GM23248 (cell line): ENCODE measurements at regions not wholly inside any gene's neighbourhood (a gene's known extent, or its start where the extent isn't known, plus 50 kb on each side); places are given as distances from the start of the nearest gene placed in this dataset.

Experiments used
- EZH2 ChIP-seq: fragments of 200-600 bp; sonication (generic); IDR thresholded peaks from 2 replicates; pipeline ENCODE4 v1.6.1; 2018; ENCODE audit warnings: antibody characterized with exemption, mild to moderate bottlenecking; ENCODE audit not compliant: insufficient read depth, poor library complexity, severe bottlenecking
- EZH2phosphoT487 ChIP-seq: fragments of 200-600 bp; sonication (generic); IDR thresholded peaks from 2 replicates; pipeline ENCODE4 v1.6.1; 2018; ENCODE audit warnings: antibody characterized with exemption, moderate library complexity, mild to moderate bottlenecking, low read depth; ENCODE audit not compliant: insufficient read depth

DNA sequence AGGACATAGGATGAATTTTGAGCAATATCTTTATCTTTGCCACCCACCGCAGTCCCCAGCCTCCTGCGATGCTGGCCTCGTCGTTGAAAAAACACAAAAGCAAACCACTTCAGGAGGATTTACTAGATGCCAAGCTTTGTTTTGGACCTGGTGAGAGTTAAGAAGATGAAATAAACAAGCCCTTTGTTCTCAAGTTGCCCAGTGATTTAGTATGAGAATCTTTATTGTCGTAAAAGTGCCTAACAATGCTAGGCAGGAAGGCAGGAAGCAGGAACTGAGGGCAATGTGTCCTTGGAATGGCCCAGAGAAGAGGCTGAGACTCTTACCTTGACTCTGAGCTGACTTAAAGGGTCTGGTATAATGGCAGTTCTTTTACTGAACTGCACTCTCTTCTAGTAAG lies 116.0 kb downstream of the TRMT11 start:
- TF ChIP-seq EZH2phosphoT487 = no peak
- TF ChIP-seq EZH2 = no peak
